PC-3 (cell line): ENCODE measurements at regions not wholly inside any gene's neighbourhood (a gene's known extent, or its start where the extent isn't known, plus 50 kb on each side); places are given as distances from the start of the nearest gene placed in this dataset.

ENCODE experiments used
- ATAC-seq: fragments of 200-7000 bp; cut with Tn5 transposase; 2 replicates; pipeline ENCODE4 v1.9.1; 2020; ENCODE audit warnings: mild to moderate bottlenecking, moderate library complexity
- BruUV-seq: library from RNA; stranded (reverse); fragments of 400-500 nt; replicated peaks from 2 replicates; lab custom pipeline; 2021; lab: Mats Ljungman, UMichigan
- CTCF ChIA-PET: fragments of 300-600 bp; sonication (Branson Sonifier 250); formaldehyde crosslinking; loops from one replicate; lab custom pipeline; 2022; ENCODE audit warnings: antibody characterized with exemption; lab: Charles Lee
- POLR2A ChIA-PET: fragments of 300-600 bp; sonication (Branson Sonifier 250); formaldehyde crosslinking; loops from one replicate; lab custom pipeline; 2022; ENCODE audit warnings: antibody characterized with exemption; ENCODE audit not compliant: unreplicated experiment; lab: Charles Lee
- DNase-seq: peaks from one replicate; pipeline ENCODE4 v3.0.0-alpha.2; 2015
- H2AFZ ChIP-seq: fragments of 300-600 bp; sonication (generic); 2 replicates; pipeline ENCODE4 v1.6.0; 2016; ENCODE audit warnings: antibody characterized with exemption, low read length
- H3F3A ChIP-seq: fragments of 300-600 bp; sonication (generic); one replicate; pipeline ENCODE4 v1.6.0; 2017; ENCODE audit warnings: antibody characterized with exemption, low read length, control low read depth, mild to moderate bottlenecking; ENCODE audit not compliant: unreplicated experiment
- H3K27ac ChIP-seq: fragments of 300-600 bp; sonication (generic); 2 replicates; pipeline ENCODE4 v1.5.1; 2016; ENCODE audit warnings: mild to moderate bottlenecking, low read length
- H3K27me3 ChIP-seq: fragments of 300-600 bp; sonication (generic); 2 replicates; pipeline ENCODE4 v1.6.1; 2016; ENCODE audit warnings: low read length, mixed read lengths
- H3K36me3 ChIP-seq: fragments of 300-600 bp; sonication (generic); 2 replicates; pipeline ENCODE4 v1.6.1; 2016; ENCODE audit warnings: low read depth, mixed run types, low read length, mixed read lengths
- H3K4me1 ChIP-seq: fragments of 300-600 bp; sonication (generic); 2 replicates; pipeline ENCODE4 v1.5.1; 2016; ENCODE audit warnings: low read length; ENCODE audit not compliant: insufficient read depth
- H3K4me2 ChIP-seq: fragments of 300-600 bp; sonication (generic); 2 replicates; pipeline ENCODE4 v1.6.0; 2016; ENCODE audit warnings: low read length
- H3K4me3 ChIP-seq: fragments of 300-600 bp; sonication (generic); 2 replicates; pipeline ENCODE4 v1.5.1; 2016; ENCODE audit warnings: mild to moderate bottlenecking, low read length, mixed read lengths
- H3K79me2 ChIP-seq: fragments of 300-600 bp; sonication (generic); 2 replicates; pipeline ENCODE4 v1.6.1; 2017; ENCODE audit warnings: low read length, mixed read lengths
- H3K9ac ChIP-seq: fragments of 300-600 bp; sonication (generic); 2 replicates; pipeline ENCODE4 v1.6.0; 2016; ENCODE audit warnings: mild to moderate bottlenecking, low read length
- H3K9me2 ChIP-seq: fragments of 300-600 bp; sonication (generic); replicated peaks from 2 replicates; pipeline ENCODE4 v1.6.1; 2016; ENCODE audit warnings: mixed run types, low read length, mixed read lengths
- H3K9me3 ChIP-seq: fragments of 300-600 bp; sonication (generic); 2 replicates; pipeline ENCODE4 v1.6.1; 2016; ENCODE audit warnings: low read length, mixed read lengths
- H4K20me1 ChIP-seq: fragments of 300-600 bp; sonication (generic); 2 replicates; pipeline ENCODE4 v1.6.1; 2016; ENCODE audit warnings: low read length, mixed read lengths
- CTCF ChIP-seq: fragments of 300-600 bp; sonication (generic); conservative IDR thresholded peaks from 2 replicates; pipeline ENCODE4 v1.5.1; 2017; ENCODE audit warnings: antibody characterized with exemption, low read depth, mild to moderate bottlenecking, low read length
- EZH2 ChIP-seq: fragments of 300-600 bp; sonication (generic); IDR thresholded peaks from one replicate; pipeline ENCODE4 v1.6.1; 2017; ENCODE audit warnings: antibody characterized with exemption, mild to moderate bottlenecking, low read length; ENCODE audit not compliant: unreplicated experiment
- EZH2phosphoT487 ChIP-seq: fragments of 300-600 bp; sonication (generic); IDR thresholded peaks from 2 replicates; pipeline ENCODE4 v1.6.1; 2018; ENCODE audit warnings: mild to moderate bottlenecking, antibody characterized with exemption, low read length, borderline replicate concordance
- intact Hi-C: fragments of 100-400 bp; cut with micrococcal nuclease; formaldehyde crosslinking; loops from 2 replicates; pipeline ENCODE4 v1.9.0; 2023

GRCh38 chr18:59802031-59802430 is 97.8 kb upstream of the PMAIP1 start:
- H3K79me2 ChIP-seq = no peaks in the 10 kb centered on the region
- H3K4me2 ChIP-seq = no peak overlapping the region
- H3K36me3 ChIP-seq = no peaks in the 10 kb centered on the region
- no peak overlapping the region for H3K4me3 ChIP-seq
- no peak for ATAC-seq
- intact Hi-C loops = no loop called here
- no peaks in the 10 kb centered on the region for H3K27me3 ChIP-seq
- no peaks in the 10 kb centered on the region for H3K4me1 ChIP-seq
- ChIA-PET POLR2A (no interaction called here), CTCF (interaction anchor here (0.7 kb wide), 1 partner anchor 9 kb away, joined by 5 read pairs; no protein-coding TSS in a partner anchor)
- H3K9me2 ChIP-seq = no peaks in the 10 kb centered on the region
- H3K9me3 ChIP-seq = no peaks in the 10 kb centered on the region
- no peaks in the 10 kb centered on the region for H4K20me1 ChIP-seq
- no peak for DNase-seq
- BruUV-seq = no TSS peak
- H3K9ac ChIP-seq = no peak overlapping the region
- no peak overlapping the region for H3K27ac ChIP-seq
- H2AFZ ChIP-seq = no peak overlapping the region
- TF ChIP-seq EZH2phosphoT487 (no peak), EZH2 (no peak), CTCF (no peak)
- no peaks in the 10 kb centered on the region for H3F3A ChIP-seq

DNA sequence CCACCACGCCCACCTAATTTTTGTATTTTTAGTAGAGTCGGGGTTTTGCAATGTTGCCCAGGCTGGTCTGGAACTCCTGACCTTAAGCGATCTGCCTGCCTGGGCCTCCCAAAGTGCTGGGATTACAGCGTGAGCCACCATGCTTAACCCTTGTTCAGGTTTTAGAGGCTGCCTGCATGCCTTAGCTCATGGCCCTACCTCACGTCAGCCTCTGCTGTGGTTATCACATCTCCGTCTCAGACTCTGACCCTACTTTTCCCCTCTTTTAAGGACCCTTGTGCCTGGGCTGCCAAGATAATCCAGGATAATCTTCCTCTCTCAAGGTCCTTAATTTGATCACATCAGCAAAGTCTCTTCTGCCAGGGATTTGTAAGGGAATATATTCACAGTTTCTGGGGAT is 98.2 kb upstream of the PMAIP1 start:
- BruUV-seq = no TSS peak
- POLR2A ChIA-PET = no interaction called here
- H4K20me1 ChIP-seq = no peaks in the 10 kb centered on the region
- H3K4me3 ChIP-seq = no peak overlapping the region
- H3K4me1 ChIP-seq = no peaks in the 10 kb centered on the region
- H3K36me3 ChIP-seq = no peaks in the 10 kb centered on the region
- no peak overlapping the region for H2AFZ ChIP-seq
- DNase-seq = no peak
- CTCF ChIA-PET = no interaction called here
- H3K27ac ChIP-seq = no peak overlapping the region
- no peaks in the 10 kb centered on the region for H3F3A ChIP-seq
- no peak overlapping the region for H3K9ac ChIP-seq
- no peaks in the 10 kb centered on the region for H3K9me3 ChIP-seq
- H3K9me2 ChIP-seq = no peaks in the 10 kb centered on the region
- no peak for ATAC-seq
- no peak overlapping the region for H3K4me2 ChIP-seq
- no peaks in the 10 kb centered on the region for H3K27me3 ChIP-seq
- intact Hi-C loops = no loop called here
- H3K79me2 ChIP-seq = no peaks in the 10 kb centered on the region
- TF ChIP-seq CTCF (no peak), EZH2phosphoT487 (no peak), EZH2 (no peak)

- CTCF ChIA-PET = no interaction called here
- no peaks in the 10 kb centered on the region for H3K9me3 ChIP-seq
- H3K79me2 ChIP-seq = no peaks in the 10 kb centered on the region
- BruUV-seq = no TSS peak
- H3K4me2 ChIP-seq = no peak overlapping the region
- H3K36me3 ChIP-seq = no peaks in the 10 kb centered on the region
- TF ChIP-seq EZH2 = no peak
- TF ChIP-seq EZH2phosphoT487 = no peak
- no peak for TF ChIP-seq CTCF
- no peak overlapping the region for H3K4me3 ChIP-seq
- no peaks in the 10 kb centered on the region for H4K20me1 ChIP-seq
- intact Hi-C loops = no loop called here
- no peak for ATAC-seq
- DNase-seq = no peak
- H3K27me3 ChIP-seq = no peaks in the 10 kb centered on the region
- no peak overlapping the region for H3K27ac ChIP-seq
- no peak overlapping the region for H3K9ac ChIP-seq
- POLR2A ChIA-PET = no interaction called here
- no peaks in the 10 kb centered on the region for H3F3A ChIP-seq
- no peak overlapping the region for H2AFZ ChIP-seq
- H3K9me2 ChIP-seq = no peaks in the 10 kb centered on the region
- H3K4me1 ChIP-seq = no peaks in the 10 kb centered on the region
Observed at GRCh38 chr18:59800897-59801296, 98.9 kb upstream of the PMAIP1 start.
